ENCODE measurements at regions not wholly inside any gene's neighbourhood (a gene's known extent, or its start where the extent isn't known, plus 50 kb on each side); places are given as distances from the start of the nearest gene placed in this dataset.

DNA sequence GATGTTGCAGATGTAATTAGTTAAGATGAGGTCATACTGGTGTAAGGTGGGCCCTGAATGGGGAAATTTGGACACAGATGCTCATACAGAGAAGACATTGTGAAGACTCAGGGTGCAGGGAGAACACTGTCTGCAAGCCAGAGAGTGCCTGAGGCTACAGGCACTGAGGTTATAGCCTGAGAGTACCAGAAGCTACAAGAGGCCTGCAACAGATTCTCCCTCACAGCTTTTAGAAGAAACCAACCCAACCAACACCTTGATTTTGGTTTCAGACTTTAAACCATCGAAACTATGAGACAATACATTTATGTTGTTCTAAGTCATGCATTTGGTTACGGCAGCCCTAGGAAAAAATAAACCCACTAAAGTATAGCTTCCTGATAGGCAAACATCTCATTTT is 321.7 kb upstream of the USP25 start:
- TF ChIP-seq EZH2 (IDR thresholded peaks at IDR 0.05; ENCODE audit: insufficient read depth, poor library complexity, severe bottlenecking): no peak
- no peak for TF ChIP-seq EZH2phosphoT487 (IDR thresholded peaks at IDR 0.05; ENCODE audit: insufficient read depth, low read depth)
